Body of pancreas (tissue), 4 donors: ENCODE measurements at regions not wholly inside any gene's neighbourhood (a gene's known extent, or its start where the extent isn't known, plus 50 kb on each side); places are given as distances from the start of the nearest gene placed in this dataset.

Experiments used
- ATAC-seq: fragments of 150-250 bp; one replicate; pipeline ENCODE4 v1.9.1; 2016
- DNase-seq, 4 donors: peaks; one replicate each; pipeline ENCODE4 v3.0.0-alpha.2; 2019
- H3K27ac ChIP-seq, 4 donors: fragments of 200-600 bp; sonication (generic); 1 replicate in 3 of 4; 2 replicates in 1 of 4; pipeline versions ENCODE4 v1.5.1 to v1.6.1; 2016 to 2019; ENCODE audit warnings: mild to moderate bottlenecking in 1 of 4, mixed read lengths in 1 of 4, moderate library complexity in 1 of 4
- H3K27me3 ChIP-seq, 2 donors: fragments of 200-600 bp; sonication (generic); one replicate each; pipeline ENCODE4 v1.6.0; 2016; ENCODE audit warnings: mild to moderate bottlenecking in 1 of 2
- H3K36me3 ChIP-seq, 2 donors: fragments of 200-600 bp; sonication (generic); replicated peaks in 1 of 2; 2 replicates each; pipeline ENCODE4 v1.5.1; 2016; ENCODE audit warnings: low read depth in 2 of 2; ENCODE audit not compliant: insufficient read depth in 1 of 2
- H3K4me1 ChIP-seq: fragments of 200-600 bp; sonication (generic); one replicate; pipeline ENCODE4 v1.6.0; 2016
- H3K4me3 ChIP-seq, 2 donors: fragments of 200-600 bp; sonication (generic); 1 replicate in 1 of 2; 2 replicates in 1 of 2; pipeline ENCODE4 v1.5.1; 2016 to 2019
- H3K9me3 ChIP-seq, 3 donors: fragments of 200-600 bp; sonication (generic); 1 replicate in 2 of 3; 2 replicates in 1 of 3; pipeline ENCODE4 v1.5.1; 2016
- CTCF ChIP-seq, 7 experiments: fragments of 450-650 bp in 4 of 7; fragments of 200-600 bp in 3 of 7; sonication (generic) in 3 of 7; IDR thresholded peaks; one replicate each; pipeline ENCODE4 v1.5.1; 2016 to 2019; ENCODE audit warnings: antibody characterized with exemption in 7 of 7
- POLR2A ChIP-seq, 3 donors: fragments of 450-650 bp; IDR thresholded peaks; one replicate each; pipeline ENCODE4 v1.6.1; 2016; ENCODE audit warnings: antibody characterized with exemption in 3 of 3, mild to moderate bottlenecking in 2 of 3
- WGBS, 2 donors: methylation state at CpG; one replicate each; pipeline ENCODE4 v1.1.5; 2017; 5-methylcytosine and 5-hydroxymethylcytosine counted together
- intact Hi-C: fragments of 100-400 bp; cut with DNase I; formaldehyde crosslinking; loops from one replicate; pipeline ENCODE4 v1.15.1; 2023

GRCh38 chr18:4821801-4822200 is 366.7 kb upstream of the DLGAP1 start:
- H3K4me1 ChIP-seq = no peaks in the 10 kb centered on the region
- TF ChIP-seq CTCF (IDR thresholded peaks at IDR 0.05) (no peak), POLR2A (IDR thresholded peaks at IDR 0.05) (no peak)
- no peak overlapping the region for H3K4me3 ChIP-seq
- intact Hi-C loops = no loop called here
- H3K27ac ChIP-seq = no peak overlapping the region
- H3K27me3 ChIP-seq = no peaks in the 10 kb centered on the region
- no peak for ATAC-seq
- H3K36me3 ChIP-seq = no peaks in the 10 kb centered on the region
- DNase-seq = no peak
- H3K9me3 ChIP-seq = no peaks in the 10 kb centered on the region
- WGBS, 2 donors = 50 to 51% methylated on average over 2 of the region's 2 CpGs

GRCh38 chr18:4817665-4818064 is 362.6 kb upstream of the DLGAP1 start:
- 43 to 48% methylated on average over 1 of the region's 1 CpG for WGBS, 2 donors
- DNase-seq = no peak
- H3K4me3 ChIP-seq = no peak overlapping the region
- H3K4me1 ChIP-seq = no peaks in the 10 kb centered on the region
- ATAC-seq = no peak
- no peak overlapping the region for H3K27ac ChIP-seq
- H3K9me3 ChIP-seq = no peaks in the 10 kb centered on the region
- no peaks in the 10 kb centered on the region for H3K27me3 ChIP-seq
- TF ChIP-seq POLR2A (IDR thresholded peaks at IDR 0.05) = no peak
- no peak for TF ChIP-seq CTCF (IDR thresholded peaks at IDR 0.05)
- H3K36me3 ChIP-seq = no peaks in the 10 kb centered on the region
- intact Hi-C loops = no loop called here

DNA sequence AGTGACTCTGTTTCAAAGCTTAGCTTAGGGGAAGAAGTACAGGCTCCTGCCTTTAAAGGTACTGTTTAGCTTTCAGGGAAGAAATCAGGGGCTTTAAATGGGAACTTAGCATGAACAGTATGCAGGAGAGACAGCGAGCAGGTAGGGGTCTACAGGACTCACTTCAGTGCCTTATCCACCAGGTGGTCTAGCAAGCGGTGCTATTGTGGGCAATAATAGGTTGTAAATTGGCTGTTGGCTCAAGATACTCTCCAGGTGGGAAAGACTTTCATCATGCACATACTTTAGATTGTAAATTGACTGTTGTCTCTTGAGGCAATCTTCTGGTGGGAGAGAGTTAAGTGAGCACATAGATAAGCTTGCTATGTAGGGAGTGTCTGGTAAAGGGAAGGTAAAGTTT is 358.6 kb upstream of the DLGAP1 start:
- no peak overlapping the region for H3K27ac ChIP-seq
- TF ChIP-seq POLR2A (IDR thresholded peaks at IDR 0.05) (no peak), CTCF (IDR thresholded peaks at IDR 0.05) (no peak)
- ATAC-seq (no peak), DNase-seq (no peak)
- H3K36me3 ChIP-seq = no peaks in the 10 kb centered on the region
- H3K4me3 ChIP-seq = no peak overlapping the region
- no peaks in the 10 kb centered on the region for H3K4me1 ChIP-seq
- WGBS, 2 donors = 67 to 71% methylated on average over 2 of the region's 2 CpGs
- no peaks in the 10 kb centered on the region for H3K27me3 ChIP-seq
- H3K9me3 ChIP-seq = no peaks in the 10 kb centered on the region
- intact Hi-C loops = no loop called here

GRCh38 chr18:4808891-4809290 is 353.8 kb upstream of the DLGAP1 start:
- H3K27me3 ChIP-seq = no peaks in the 10 kb centered on the region
- no peaks in the 10 kb centered on the region for H3K4me1 ChIP-seq
- TF ChIP-seq POLR2A (IDR thresholded peaks at IDR 0.05) = no peak
- TF ChIP-seq CTCF (IDR thresholded peaks at IDR 0.05) = no peak
- ATAC-seq (no peak), DNase-seq (no peak)
- H3K36me3 ChIP-seq = no peaks in the 10 kb centered on the region
- no peak overlapping the region for H3K4me3 ChIP-seq
- H3K9me3 ChIP-seq = no peaks in the 10 kb centered on the region
- no peak overlapping the region for H3K27ac ChIP-seq
- WGBS, 2 donors = 63 to 65% methylated on average over 3 of the region's 3 CpGs
- intact Hi-C loops = no loop called here

GRCh38 chr18:4807604-4808293 is 352.6 kb upstream of the DLGAP1 start:
- WGBS, 2 donors = 73 to 75% methylated on average over 18 of the region's 18 CpGs
- no peaks in the 10 kb centered on the region for H3K27me3 ChIP-seq
- no peak for TF ChIP-seq CTCF (IDR thresholded peaks at IDR 0.05)
- TF ChIP-seq POLR2A (IDR thresholded peaks at IDR 0.05) = no peak

More at GRCh38 chr18:4807604-4808293, 352.6 kb upstream of the DLGAP1 start:
- DNase-seq (no peak), ATAC-seq (no peak)
- Histone ChIP-seq H3K36me3 (no peaks in the 10 kb centered on the region), H3K27ac (no peak overlapping the region), H3K4me3 (no peak overlapping the region), H3K4me1 (no peaks in the 10 kb centered on the region), H3K9me3 (no peaks in the 10 kb centered on the region)
- intact Hi-C loops = no loop called here
